Left lung (tissue), 4 donors: ENCODE measurements at regions not wholly inside any gene's neighbourhood (a gene's known extent, or its start where the extent isn't known, plus 50 kb on each side); places are given as distances from the start of the nearest gene placed in this dataset.
"Not testable (repeated sequence)": the region's sequence is repeated elsewhere in the genome, so short reads cannot be mapped to it uniquely, and the experiment has no call there.

Source experiments
- ATAC-seq: fragments of 200-7000 bp; cut with Tn5 transposase; one replicate; pipeline ENCODE4 v1.9.1; 2020; ENCODE audit warnings: moderate library complexity
- DNase-seq, 4 donors: peaks; one replicate each; pipeline ENCODE4 v3.0.0-alpha.2; 2013 to 2020
- H3K27ac ChIP-seq, 2 donors: fragments of 200-600 bp; sonication (generic) in 1 of 2; one replicate each; pipeline versions ENCODE4 v1.5.0 to v1.8.0; 2020 to 2021
- H3K27me3 ChIP-seq, 2 donors: fragments of 200-600 bp; sonication (generic) in 1 of 2; one replicate each; pipeline versions ENCODE4 v1.5.0 to v1.8.0; 2020 to 2021
- H3K36me3 ChIP-seq, 2 donors: fragments of 200-600 bp; sonication (generic) in 1 of 2; one replicate each; pipeline versions ENCODE4 v1.5.0 to v1.8.0; 2020 to 2021
- H3K4me1 ChIP-seq, 2 donors: fragments of 200-600 bp; one replicate each; pipeline ENCODE4 v1.8.0; 2021
- H3K4me3 ChIP-seq, 2 donors: fragments of 200-600 bp; sonication (generic) in 1 of 2; one replicate each; pipeline versions ENCODE4 v1.5.0 to v1.8.0; 2020 to 2021; ENCODE audit warnings: mild to moderate bottlenecking in 1 of 2
- H3K9me3 ChIP-seq, 2 donors: fragments of 200-600 bp; sonication (generic) in 1 of 2; one replicate each; pipeline versions ENCODE4 v1.5.0 to v1.8.0; 2020 to 2021
- CTCF ChIP-seq, 2 donors: fragments of 200-600 bp; sonication (generic) in 1 of 2; IDR thresholded peaks; one replicate each; pipeline versions ENCODE4 v1.5.0 to v1.8.0; 2021; ENCODE audit warnings: antibody characterized with exemption in 2 of 2
- intact Hi-C, 2 donors: fragments of 100-400 bp; cut with DNase I; formaldehyde crosslinking; loops; one replicate each; pipeline versions ENCODE4 v1.11.2 to v1.14.2; 2022
- donor health status: DM: no; HTN: yes; CAD: no.
- donor health status: DM: no; HTN: no; CAD: no.

GRCh38 chr4:137806420-137806819 lies 274.1 kb upstream of the PCDH18 start:
- no peak for DNase-seq
- Histone ChIP-seq H3K36me3 (no peaks in the 10 kb centered on the region), H3K27ac (no peak overlapping the region), H3K27me3 (no peaks in the 10 kb centered on the region), H3K9me3 (no peaks in the 10 kb centered on the region), H3K4me1 (no peaks in the 10 kb centered on the region), H3K4me3 (no peak overlapping the region)
- intact Hi-C loops: no loop called here
- no peak for ATAC-seq
- no peak for TF ChIP-seq CTCF (IDR thresholded peaks at IDR 0.05)

GRCh38 chr4:137804906-137805495 lies 272.7 kb upstream of the PCDH18 start:
- intact Hi-C loops: no loop called here
- H3K36me3 ChIP-seq: no peaks in the 10 kb centered on the region
- H3K27ac ChIP-seq: no peak overlapping the region
- no peaks in the 10 kb centered on the region for H3K27me3 ChIP-seq
- no peaks in the 10 kb centered on the region for H3K4me1 ChIP-seq
- no peak for DNase-seq
- no peak overlapping the region for H3K4me3 ChIP-seq
- no peak for TF ChIP-seq CTCF (IDR thresholded peaks at IDR 0.05)
- no peak for ATAC-seq
- H3K9me3 ChIP-seq: no peaks in the 10 kb centered on the region

- Histone ChIP-seq H3K4me1 (no peaks in the 10 kb centered on the region), H3K27me3 (no peaks in the 10 kb centered on the region), H3K36me3 (no peaks in the 10 kb centered on the region), H3K4me3 (no peak overlapping the region), H3K27ac (no peak overlapping the region), H3K9me3 (no peaks in the 10 kb centered on the region)
- ATAC-seq (no peak), DNase-seq (peak in 1 of 4 donors; percentile 23)
- intact Hi-C loops: no loop called here
- TF ChIP-seq CTCF (IDR thresholded peaks at IDR 0.05): no peak
Measured at GRCh38 chr4:137800861-137801260, 268.6 kb upstream of the PCDH18 start.

- no peak for TF ChIP-seq CTCF (IDR thresholded peaks at IDR 0.05)
- H3K4me1 ChIP-seq: no peaks in the 10 kb centered on the region
- H3K9me3 ChIP-seq: no peaks in the 10 kb centered on the region
- H3K36me3 ChIP-seq: no peaks in the 10 kb centered on the region
- intact Hi-C loops: no loop called here
- no peaks in the 10 kb centered on the region for H3K27me3 ChIP-seq
- ATAC-seq (no peak), DNase-seq (no peak)
- H3K4me3 ChIP-seq: no peak overlapping the region
- no peak overlapping the region for H3K27ac ChIP-seq
Measured at GRCh38 chr4:137794764-137795254, 262.5 kb upstream of the PCDH18 start.

- H3K9me3 ChIP-seq, H3K4me1 ChIP-seq, H3K27me3 ChIP-seq, intact Hi-C loops, DNase-seq, H3K4me3 ChIP-seq, H3K27ac ChIP-seq, ATAC-seq, H3K36me3 ChIP-seq: not testable (repeated sequence)
Measured at GRCh38 chr4:137789263-137789662, 257.0 kb upstream of the PCDH18 start.

GRCh38 chr4:137783923-137784322 lies 251.6 kb upstream of the PCDH18 start:
- H3K4me3 ChIP-seq, H3K36me3 ChIP-seq, intact Hi-C loops, H3K27ac ChIP-seq, H3K9me3 ChIP-seq, H3K27me3 ChIP-seq, H3K4me1 ChIP-seq: not testable (repeated sequence)
- ATAC-seq (peak; percentile 49), DNase-seq (peak in 1 of 4 donors; percentile 34)
